ENCODE measurements at regions not wholly inside any gene's neighbourhood (a gene's known extent, or its start where the extent isn't known, plus 50 kb on each side); places are given as distances from the start of the nearest gene placed in this dataset.
"Not testable (repeated sequence)": the region's sequence is repeated elsewhere in the genome, so short reads cannot be mapped to it uniquely, and the experiment has no call there.

DNA sequence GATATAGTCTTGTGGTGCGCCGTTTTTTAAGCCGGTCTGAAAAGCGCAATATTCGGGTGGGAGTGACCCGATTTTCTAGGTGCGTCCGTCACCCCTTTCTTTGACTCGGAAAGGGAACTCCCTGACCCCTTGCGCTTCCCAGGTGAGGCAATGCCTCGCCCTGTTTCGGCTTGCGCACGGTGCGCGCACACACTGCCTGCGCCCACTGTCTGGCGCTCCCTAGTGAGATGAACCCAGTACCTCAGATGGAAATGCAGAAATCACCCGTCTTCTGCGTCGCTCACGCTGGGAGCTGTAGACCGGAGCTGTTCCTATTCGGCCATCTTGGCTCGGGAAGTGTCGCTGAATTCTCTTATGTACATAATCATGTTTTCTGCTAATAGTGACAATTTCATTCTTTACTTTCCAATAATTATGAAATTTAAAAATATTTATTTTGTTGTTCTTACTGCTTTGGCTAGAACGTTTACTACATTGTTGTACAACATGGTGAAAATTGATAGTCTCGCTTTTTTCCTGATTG is 61.2 kb upstream of the MINDY3 start:
- H3K27ac Mint-ChIP-seq; H3K27ac ChIP-seq (ENCODE audit: low read length): not testable (repeated sequence)

GRCh38 chr10:15931376-15931775 is 71.1 kb upstream of the MINDY3 start:
- CTCF ChIA-PET = interaction anchor here in 1 of 2 donors (0.6 kb wide), 1 partner anchor 19 kb away, joined by 3 read pairs; no protein-coding TSS in a partner anchor
- Mint-ChIP-seq H3K4me3 (no peak overlapping the region), H3K4me1 (no peaks in the 10 kb centered on the region), H3K27me3 (peaks cover 21 to 28% of the 10 kb centered on the region in 2 donors), H3K9me3 (peaks cover 5 to 11% (median 9%) of the 10 kb centered on the region in 3 donors), H3K36me3 (peaks cover 4% of the 10 kb centered on the region), H3K27ac (no peak overlapping the region)
- Histone ChIP-seq H3K9me3 (no peaks in the 10 kb centered on the region), H3K4me1 (ENCODE audit: control insufficient read depth in 1 of 2, extremely low read depth in 1 of 2, insufficient read depth in 2 of 2, low read length in 2 of 2) (no peaks in the 10 kb centered on the region), H3K27me3 (replicated peaks in 1 of 2; ENCODE audit: control insufficient read depth in 2 of 2, extremely low read depth in 1 of 2, insufficient read depth in 2 of 2, low read length in 1 of 2) (no peaks in the 10 kb centered on the region), H3K27ac (ENCODE audit: low read length) (no peak overlapping the region), H3K4me3 (ENCODE audit: control insufficient read depth in 1 of 2, extremely low read depth in 1 of 2, low read length in 1 of 2) (no peak overlapping the region), H3K36me3 (ENCODE audit: control insufficient read depth in 2 of 2, extremely low read depth in 1 of 2, insufficient read depth in 1 of 2, low read length in 1 of 2) (no peaks in the 10 kb centered on the region)
- DNase-seq = no peak
- POLR2A ChIA-PET = no interaction called here
- ATAC-seq (replicated peaks in 1 of 4) = no peak
- 80% methylated on average over 1 of the region's 5 CpGs for WGBS (ENCODE audit: insufficient coverage)

More for the DNA sequence above, 61.2 kb upstream of the MINDY3 start:
- H3K9me3 ChIP-seq; H3K4me1 ChIP-seq (ENCODE audit: control insufficient read depth in 1 of 2, extremely low read depth in 1 of 2, insufficient read depth in 2 of 2, low read length in 2 of 2); H3K36me3 ChIP-seq (ENCODE audit: control insufficient read depth in 2 of 2, extremely low read depth in 1 of 2, insufficient read depth in 1 of 2, low read length in 1 of 2); H3K36me3 Mint-ChIP-seq; H3K4me1 Mint-ChIP-seq; H3K27me3 Mint-ChIP-seq; H3K4me3 Mint-ChIP-seq; ATAC-seq (replicated peaks in 1 of 4); H3K27me3 ChIP-seq (replicated peaks in 1 of 2; ENCODE audit: control insufficient read depth in 2 of 2, extremely low read depth in 1 of 2, insufficient read depth in 2 of 2, low read length in 1 of 2); H3K4me3 ChIP-seq (ENCODE audit: control insufficient read depth in 1 of 2, extremely low read depth in 1 of 2, low read length in 1 of 2); CTCF ChIA-PET; POLR2A ChIA-PET; DNase-seq; H3K9me3 Mint-ChIP-seq: not testable (repeated sequence)
- WGBS (ENCODE audit: insufficient coverage) = 98% methylated on average over 7 of the region's 28 CpGs

GRCh38 chr10:15939543-15939942 is 79.2 kb upstream of the MINDY3 start:
- H3K4me3 ChIP-seq (ENCODE audit: control insufficient read depth in 1 of 2, extremely low read depth in 1 of 2, low read length in 1 of 2); H3K27ac ChIP-seq (ENCODE audit: low read length); H3K9me3 ChIP-seq; CTCF ChIA-PET; H3K36me3 ChIP-seq (ENCODE audit: control insufficient read depth in 2 of 2, extremely low read depth in 1 of 2, insufficient read depth in 1 of 2, low read length in 1 of 2); ATAC-seq (replicated peaks in 1 of 4); H3K27me3 ChIP-seq (replicated peaks in 1 of 2; ENCODE audit: control insufficient read depth in 2 of 2, extremely low read depth in 1 of 2, insufficient read depth in 2 of 2, low read length in 1 of 2); H3K36me3 Mint-ChIP-seq; H3K4me3 Mint-ChIP-seq; DNase-seq; H3K9me3 Mint-ChIP-seq; H3K4me1 ChIP-seq (ENCODE audit: control insufficient read depth in 1 of 2, extremely low read depth in 1 of 2, insufficient read depth in 2 of 2, low read length in 2 of 2); POLR2A ChIA-PET; H3K27ac Mint-ChIP-seq; H3K4me1 Mint-ChIP-seq: not testable (repeated sequence)
- WGBS (ENCODE audit: insufficient coverage) = 68% methylated on average over 2 of the region's 6 CpGs
- peaks cover 36% of the 10 kb centered on the region in 2 donors for H3K27me3 Mint-ChIP-seq

DNA sequence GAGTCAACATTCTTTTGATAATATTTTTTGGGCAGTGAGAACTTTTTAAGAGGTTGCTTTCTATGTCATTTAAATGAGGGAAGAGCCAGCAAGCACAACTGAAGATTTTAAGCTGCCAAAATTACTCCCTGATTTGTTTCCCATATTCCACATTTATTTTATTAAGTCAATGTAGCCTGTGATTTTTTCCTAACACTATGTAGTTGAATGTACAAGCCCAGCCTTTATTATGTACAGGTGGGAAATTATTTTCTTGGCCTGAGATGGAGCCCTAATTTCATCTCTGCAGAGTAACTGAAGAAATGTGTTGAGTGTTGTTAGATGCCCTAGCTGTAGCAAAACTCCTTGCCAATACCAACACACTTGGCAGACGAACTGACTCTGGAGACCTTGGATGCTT is 83.1 kb upstream of the MINDY3 start:
- Histone ChIP-seq H3K4me3 (ENCODE audit: control insufficient read depth in 1 of 2, extremely low read depth in 1 of 2, low read length in 1 of 2) (no peak overlapping the region), H3K9me3 (no peaks in the 10 kb centered on the region), H3K27ac (ENCODE audit: low read length) (no peak overlapping the region), H3K27me3 (replicated peaks in 1 of 2; ENCODE audit: control insufficient read depth in 2 of 2, extremely low read depth in 1 of 2, insufficient read depth in 2 of 2, low read length in 1 of 2) (no peaks in the 10 kb centered on the region), H3K4me1 (ENCODE audit: control insufficient read depth in 1 of 2, extremely low read depth in 1 of 2, insufficient read depth in 2 of 2, low read length in 2 of 2) (no peaks in the 10 kb centered on the region), H3K36me3 (ENCODE audit: control insufficient read depth in 2 of 2, extremely low read depth in 1 of 2, insufficient read depth in 1 of 2, low read length in 1 of 2) (no peaks in the 10 kb centered on the region)
- Mint-ChIP-seq H3K4me1 (no peaks in the 10 kb centered on the region), H3K9me3 (peaks cover 7 to 22% (median 8%) of the 10 kb centered on the region in 3 donors), H3K36me3 (no peaks in the 10 kb centered on the region), H3K4me3 (no peak overlapping the region), H3K27ac (no peak overlapping the region), H3K27me3 (peaks cover 34 to 36% of the 10 kb centered on the region in 2 donors)
- ChIA-PET CTCF (no interaction called here), POLR2A (no interaction called here)
- DNase-seq (no peak), ATAC-seq (replicated peaks in 1 of 4) (no peak)
- WGBS (ENCODE audit: insufficient coverage) = 29% methylated on average over 1 of the region's 1 CpG

- H3K9me3 ChIP-seq = no peaks in the 10 kb centered on the region
- no peaks in the 10 kb centered on the region for H3K27me3 ChIP-seq (replicated peaks in 1 of 2; ENCODE audit: control insufficient read depth in 2 of 2, extremely low read depth in 1 of 2, insufficient read depth in 2 of 2, low read length in 1 of 2)
- H3K4me3 Mint-ChIP-seq = no peak overlapping the region
- POLR2A ChIA-PET = no interaction called here
- no peak overlapping the region for H3K27ac Mint-ChIP-seq
- no peak for DNase-seq
- no peak overlapping the region for H3K4me3 ChIP-seq (ENCODE audit: control insufficient read depth in 1 of 2, extremely low read depth in 1 of 2, low read length in 1 of 2)
- CTCF ChIA-PET = no interaction called here
- no peaks in the 10 kb centered on the region for H3K36me3 ChIP-seq (ENCODE audit: control insufficient read depth in 2 of 2, extremely low read depth in 1 of 2, insufficient read depth in 1 of 2, low read length in 1 of 2)
- no peak overlapping the region for H3K27ac ChIP-seq (ENCODE audit: low read length)
- H3K27me3 Mint-ChIP-seq = peaks cover 4 to 10% of the 10 kb centered on the region in 2 donors
- 80% methylated on average over 1 of the region's 4 CpGs for WGBS (ENCODE audit: insufficient coverage)
- H3K4me1 ChIP-seq (ENCODE audit: control insufficient read depth in 1 of 2, extremely low read depth in 1 of 2, insufficient read depth in 2 of 2, low read length in 2 of 2) = no peaks in the 10 kb centered on the region
- no peaks in the 10 kb centered on the region for H3K9me3 Mint-ChIP-seq
- no peaks in the 10 kb centered on the region for H3K36me3 Mint-ChIP-seq
- ATAC-seq (replicated peaks in 1 of 4) = no peak
- H3K4me1 Mint-ChIP-seq = no peaks in the 10 kb centered on the region
Observed at GRCh38 chr10:15954188-15954587, 93.9 kb upstream of the MINDY3 start.

GRCh38 chr10:15960277-15960676 is 100.0 kb upstream of the MINDY3 start:
- no peak overlapping the region for H3K27ac Mint-ChIP-seq
- H3K4me3 Mint-ChIP-seq = no peak overlapping the region
- ATAC-seq (replicated peaks in 1 of 4) = no peak

GRCh38 chr10:15972736-15973135 is 112.4 kb upstream of the MINDY3 start:
- H3K27me3 Mint-ChIP-seq; H3K4me1 Mint-ChIP-seq; H3K36me3 Mint-ChIP-seq; H3K4me3 ChIP-seq (ENCODE audit: control insufficient read depth in 1 of 2, extremely low read depth in 1 of 2, low read length in 1 of 2); POLR2A ChIA-PET; H3K27me3 ChIP-seq (replicated peaks in 1 of 2; ENCODE audit: control insufficient read depth in 2 of 2, extremely low read depth in 1 of 2, insufficient read depth in 2 of 2, low read length in 1 of 2); H3K4me1 ChIP-seq (ENCODE audit: control insufficient read depth in 1 of 2, extremely low read depth in 1 of 2, insufficient read depth in 2 of 2, low read length in 2 of 2); H3K9me3 Mint-ChIP-seq; ATAC-seq (replicated peaks in 1 of 4); CTCF ChIA-PET; DNase-seq; H3K27ac ChIP-seq (ENCODE audit: low read length); H3K27ac Mint-ChIP-seq; H3K9me3 ChIP-seq; H3K36me3 ChIP-seq (ENCODE audit: control insufficient read depth in 2 of 2, extremely low read depth in 1 of 2, insufficient read depth in 1 of 2, low read length in 1 of 2); H3K4me3 Mint-ChIP-seq: not testable (repeated sequence)
- 60% methylated on average over 1 of the region's 5 CpGs for WGBS (ENCODE audit: insufficient coverage)

More at GRCh38 chr10:15960277-15960676, 100.0 kb upstream of the MINDY3 start:
- no peaks in the 10 kb centered on the region for H3K27me3 ChIP-seq (replicated peaks in 1 of 2; ENCODE audit: control insufficient read depth in 2 of 2, extremely low read depth in 1 of 2, insufficient read depth in 2 of 2, low read length in 1 of 2)
- no peak overlapping the region for H3K4me3 ChIP-seq (ENCODE audit: control insufficient read depth in 1 of 2, extremely low read depth in 1 of 2, low read length in 1 of 2)
- no peaks in the 10 kb centered on the region for H3K4me1 ChIP-seq (ENCODE audit: control insufficient read depth in 1 of 2, extremely low read depth in 1 of 2, insufficient read depth in 2 of 2, low read length in 2 of 2)
- no peaks in the 10 kb centered on the region for H3K9me3 ChIP-seq
- Mint-ChIP-seq H3K36me3 (no peaks in the 10 kb centered on the region), H3K4me1 (no peaks in the 10 kb centered on the region), H3K9me3 (no peaks in the 10 kb centered on the region), H3K27me3 (peaks cover 6 to 15% of the 10 kb centered on the region in 2 donors)
- ChIA-PET CTCF (no interaction called here), POLR2A (no interaction called here)
- DNase-seq = no peak
- no peaks in the 10 kb centered on the region for H3K36me3 ChIP-seq (ENCODE audit: control insufficient read depth in 2 of 2, extremely low read depth in 1 of 2, insufficient read depth in 1 of 2, low read length in 1 of 2)
- H3K27ac ChIP-seq (ENCODE audit: low read length) = no peak overlapping the region
- WGBS (ENCODE audit: insufficient coverage) = 63% methylated on average over 4 of the region's 5 CpGs

All from T-cell (primary cell).